Heart left ventricle (tissue), 13 donors: ENCODE measurements at regions not wholly inside any gene's neighbourhood (a gene's known extent, or its start where the extent isn't known, plus 50 kb on each side); places are given as distances from the start of the nearest gene placed in this dataset.

Experiments
- CTCF ChIP-seq, 12 donors: fragments of 200-600 bp; sonication (generic) in 4 of 12; IDR thresholded peaks; one replicate each; pipeline versions ENCODE4 v1.5.0 to v1.8.0; 2018 to 2022; ENCODE audit warnings: antibody characterized with exemption in 12 of 12, mild to moderate bottlenecking in 5 of 12
- POLR2A ChIP-seq, 2 donors: fragments of 450-650 bp; IDR thresholded peaks; one replicate each; pipeline ENCODE4 v1.6.1; 2017; ENCODE audit warnings: antibody characterized with exemption in 2 of 2, mild to moderate bottlenecking in 2 of 2, moderate library complexity in 2 of 2
- donor health status: ischemic (EF 13 %, LVEDD 7.1; RV severe dilation, severe dysfunction).
- donor health status: DM: no; HTN: yes; CAD: no.
- donor health status: DM: no; HTN: no; CAD: no.
- donor health status: ischemic (EF 25% LVEDD 6.9; RV normal size, moderate dysfunction).
- donor health status: ischemic (EF 25% LVEDD 5.7; RV mildly dilated, moderate dysfunction).
- donor health status: ischemic (EF 35%, LVEDD 5.7; RV mildly dilated, moderate dysfunction).
- donor health status: nonischemic (EF 11% LVEDD 7.7; RV severe dilation, severe dysfunction).
- donor health status: DM: yes; HTN: yes; CAD: no.
- donor health status: PGD.
- donor health status: ischemic (EF 29% LVEDD 5.4; RV normal size, mild dysfunction).
- donor health status: nonischemic (EF 23%, LVEDD 6.1; RV moderate dilation, normal function).

GRCh38 chr14:101363880-101364391 lies 197.4 kb upstream of the DIO3 start:
- TF ChIP-seq CTCF (IDR thresholded peaks at IDR 0.05) (no peak), POLR2A (IDR thresholded peaks at IDR 0.05) (no peak)
